GM12864 (cell line): ENCODE measurements at regions not wholly inside any gene's neighbourhood (a gene's known extent, or its start where the extent isn't known, plus 50 kb on each side); places are given as distances from the start of the nearest gene placed in this dataset.

Experiments used
- DNase-seq: peaks from one replicate; pipeline ENCODE4 v3.0.0-alpha.2; 2011; ENCODE audit warnings: low read depth
- H3K4me3 ChIP-seq: 2 replicates; pipeline ENCODE4 v1.5.1; 2011; ENCODE audit warnings: mild to moderate bottlenecking, low read depth, low read length, control low read depth
- TF ChIP-seq, protein P1 (sequence below): IDR thresholded peaks from 2 replicates; pipeline ENCODE4 v1.5.1; 2011; ENCODE audit warnings: low read depth, mild to moderate bottlenecking, moderate library complexity, low read length, control low read depth, inconsistent platforms; ENCODE audit errors: missing control alignments

DNA sequence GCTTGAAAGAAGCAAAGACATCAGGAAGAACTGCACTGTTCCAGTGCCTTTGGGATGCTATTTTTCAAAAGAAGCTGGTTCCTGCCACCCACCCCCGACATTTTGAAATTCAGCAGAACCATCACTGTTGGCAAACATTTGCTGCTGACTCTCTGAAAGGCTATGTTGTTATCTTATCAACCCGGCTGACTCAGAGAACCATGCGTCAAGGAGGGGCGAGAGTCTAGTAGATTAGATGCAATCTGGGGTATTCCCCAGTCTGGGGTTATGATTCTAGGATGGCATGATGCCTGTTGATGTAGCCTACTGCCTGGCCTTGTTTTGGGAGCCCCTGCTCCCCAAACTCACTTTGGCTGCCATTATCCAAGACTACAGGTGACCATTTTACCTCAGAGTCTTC is 267.8 kb upstream of the RUNX1 start:
- no peak for DNase-seq
- no peak overlapping the region for H3K4me3 ChIP-seq
- TF ChIP-seq, protein P1, sequence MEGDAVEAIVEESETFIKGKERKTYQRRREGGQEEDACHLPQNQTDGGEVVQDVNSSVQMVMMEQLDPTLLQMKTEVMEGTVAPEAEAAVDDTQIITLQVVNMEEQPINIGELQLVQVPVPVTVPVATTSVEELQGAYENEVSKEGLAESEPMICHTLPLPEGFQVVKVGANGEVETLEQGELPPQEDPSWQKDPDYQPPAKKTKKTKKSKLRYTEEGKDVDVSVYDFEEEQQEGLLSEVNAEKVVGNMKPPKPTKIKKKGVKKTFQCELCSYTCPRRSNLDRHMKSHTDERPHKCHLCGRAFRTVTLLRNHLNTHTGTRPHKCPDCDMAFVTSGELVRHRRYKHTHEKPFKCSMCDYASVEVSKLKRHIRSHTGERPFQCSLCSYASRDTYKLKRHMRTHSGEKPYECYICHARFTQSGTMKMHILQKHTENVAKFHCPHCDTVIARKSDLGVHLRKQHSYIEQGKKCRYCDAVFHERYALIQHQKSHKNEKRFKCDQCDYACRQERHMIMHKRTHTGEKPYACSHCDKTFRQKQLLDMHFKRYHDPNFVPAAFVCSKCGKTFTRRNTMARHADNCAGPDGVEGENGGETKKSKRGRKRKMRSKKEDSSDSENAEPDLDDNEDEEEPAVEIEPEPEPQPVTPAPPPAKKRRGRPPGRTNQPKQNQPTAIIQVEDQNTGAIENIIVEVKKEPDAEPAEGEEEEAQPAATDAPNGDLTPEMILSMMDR = no peak

GRCh38 chr21:35316456-35316855 is 267.4 kb upstream of the RUNX1 start:
- no peak for DNase-seq
- TF ChIP-seq, protein P1 = no peak
- H3K4me3 ChIP-seq = no peak overlapping the region

- TF ChIP-seq, protein P1 = no peak
- no peak for DNase-seq
- H3K4me3 ChIP-seq = no peak overlapping the region
These were observed 265.9 kb upstream of the RUNX1 start for GRCh38 chr21:35314857-35315582.

DNA sequence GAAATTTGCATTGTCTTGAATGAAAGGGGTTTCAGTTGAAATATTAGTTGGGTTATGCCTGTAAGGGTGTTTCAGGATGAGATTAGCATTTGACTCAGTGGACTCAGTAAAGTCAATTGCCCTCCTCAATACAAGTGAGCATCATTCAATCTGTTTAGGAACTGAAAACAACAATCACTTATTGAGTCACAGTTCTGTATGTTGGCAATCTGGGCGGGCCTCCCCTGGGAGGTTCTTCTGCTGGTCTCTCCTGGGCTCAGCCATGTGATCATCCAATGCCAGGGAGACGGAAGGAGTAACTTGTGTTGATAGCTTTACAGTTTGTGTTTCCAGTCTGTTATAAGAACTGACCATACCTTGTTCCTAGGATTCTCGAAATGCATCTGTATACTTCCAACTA is 262.9 kb upstream of the RUNX1 start:
- no peak for DNase-seq
- no peak overlapping the region for H3K4me3 ChIP-seq
- TF ChIP-seq, protein P1 = no peak

GRCh38 chr21:35309316-35309715 is 260.2 kb upstream of the RUNX1 start:
- TF ChIP-seq, protein P1 = no peak
- no peak for DNase-seq
- no peak overlapping the region for H3K4me3 ChIP-seq

DNA sequence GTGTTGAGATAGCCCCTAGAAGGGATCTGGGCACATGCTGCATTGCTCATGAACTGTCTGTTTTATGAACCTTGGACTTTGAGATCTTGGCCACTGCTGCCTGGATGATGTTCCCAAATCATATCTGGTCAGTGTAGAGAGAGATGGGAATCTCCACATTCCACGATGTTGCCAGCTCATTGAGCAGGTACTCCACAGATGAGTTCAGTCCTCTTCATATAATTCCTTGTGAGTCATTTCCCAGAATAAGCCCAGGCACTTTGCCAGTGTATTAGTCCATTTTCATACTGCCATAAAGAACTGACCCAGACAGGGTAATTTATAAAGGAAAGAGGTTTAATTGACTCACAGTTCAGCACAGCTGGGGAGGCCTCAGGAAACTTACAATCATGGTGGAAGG is 254.0 kb upstream of the RUNX1 start:
- H3K4me3 ChIP-seq = no peak overlapping the region
- TF ChIP-seq, protein P1 = no peak
- DNase-seq = no peak

- DNase-seq = no peak
- H3K4me3 ChIP-seq = no peak overlapping the region
- TF ChIP-seq, protein P1 = no peak
These were observed 249.7 kb upstream of the RUNX1 start for GRCh38 chr21:35298757-35299156.
